ENCODE measurements at regions not wholly inside any gene's neighbourhood (a gene's known extent, or its start where the extent isn't known, plus 50 kb on each side); places are given as distances from the start of the nearest gene placed in this dataset.

GRCh38 chr11:33560729-33561128 lies 139.9 kb downstream of the C11orf91 start:
- ChIA-PET CTCF (no interaction called here), POLR2A (no interaction called here)

GRCh38 chr11:33559567-33559966 lies 141.1 kb downstream of the C11orf91 start:
- CTCF ChIA-PET, result no interaction called here
- POLR2A ChIA-PET, result no interaction called here

DNA sequence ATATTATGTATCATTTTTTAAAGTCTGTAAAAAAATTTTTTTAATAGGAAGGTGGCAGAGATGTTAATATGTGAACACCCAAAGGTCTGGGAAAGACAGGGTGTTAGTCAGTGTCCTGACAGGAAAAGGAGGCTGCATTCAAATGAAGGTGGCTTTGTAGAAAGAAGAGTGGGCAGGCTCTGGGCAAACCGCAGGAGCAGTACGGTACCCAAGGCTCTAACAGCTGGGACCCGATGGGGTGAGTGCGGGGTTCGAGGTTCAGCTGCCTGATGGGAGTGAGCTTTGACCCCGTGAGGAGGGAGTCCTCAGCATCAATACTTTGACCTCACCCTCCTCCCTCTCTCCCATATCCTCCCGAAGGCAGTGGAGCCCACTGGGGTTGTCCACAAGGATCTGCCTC lies 142.5 kb downstream of the C11orf91 start:
- POLR2A ChIA-PET, result no interaction called here
- CTCF ChIA-PET, result no interaction called here

- ChIA-PET POLR2A (no interaction called here), CTCF (no interaction called here)
These were observed 143.4 kb downstream of the C11orf91 start for GRCh38 chr11:33557201-33557600.

DNA sequence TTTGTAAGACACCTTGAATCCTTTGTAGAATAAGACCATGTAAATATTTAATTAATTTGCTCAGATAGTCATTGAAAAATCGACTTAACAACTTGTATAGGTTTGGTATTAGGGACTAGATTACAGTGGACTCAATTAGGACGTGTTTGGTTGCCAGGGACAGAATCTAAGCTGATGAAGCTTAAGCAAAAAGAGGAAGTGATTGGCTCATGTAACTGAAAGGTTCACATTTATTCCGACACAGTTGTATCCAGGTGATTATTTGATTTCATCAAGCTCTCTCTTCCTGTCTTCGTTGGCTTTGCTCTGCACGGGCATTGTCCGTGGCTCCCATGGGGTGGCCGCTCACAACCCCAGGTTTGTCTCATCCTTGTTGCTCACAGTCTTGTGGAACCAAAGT lies 146.4 kb downstream of the C11orf91 start:
- ChIA-PET CTCF (no interaction called here), POLR2A (no interaction called here)

- ChIA-PET POLR2A (no interaction called here), CTCF (no interaction called here)
These were observed 147.1 kb downstream of the C11orf91 start for GRCh38 chr11:33553486-33553885.

GRCh38 chr11:33552756-33553155 lies 147.9 kb downstream of the C11orf91 start:
- ChIA-PET CTCF (no interaction called here), POLR2A (no interaction called here)

- POLR2A ChIA-PET, result no interaction called here
- CTCF ChIA-PET, result no interaction called here
These were observed 149.6 kb downstream of the C11orf91 start for GRCh38 chr11:33551051-33551450.

- POLR2A ChIA-PET, result no interaction called here
These were observed 151.1 kb downstream of the C11orf91 start for GRCh38 chr11:33549483-33549882.

DNA sequence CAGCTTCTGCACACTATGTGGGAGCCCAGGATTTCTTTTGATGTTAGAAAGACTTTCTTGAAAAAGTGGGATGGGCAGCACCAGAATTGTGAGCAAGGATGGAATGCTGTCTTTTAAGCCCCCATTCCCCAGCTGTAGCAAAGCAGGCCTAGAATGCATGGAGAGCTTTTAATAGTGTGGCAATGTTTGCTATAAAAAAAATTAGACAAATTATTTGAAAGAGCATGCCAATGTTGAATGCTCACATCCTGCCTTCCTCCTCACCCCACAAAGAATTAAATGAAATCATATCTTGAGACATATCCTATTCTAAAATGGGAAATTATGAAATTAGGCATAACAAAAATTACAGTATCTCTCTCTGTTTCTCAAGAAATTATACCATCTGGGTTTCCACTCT lies 154.7 kb downstream of the C11orf91 start:
- CTCF ChIA-PET, result no interaction called here
- POLR2A ChIA-PET, result no interaction called here

More at GRCh38 chr11:33549483-33549882, 151.1 kb downstream of the C11orf91 start:
- CTCF ChIA-PET, result no interaction called here

DNA sequence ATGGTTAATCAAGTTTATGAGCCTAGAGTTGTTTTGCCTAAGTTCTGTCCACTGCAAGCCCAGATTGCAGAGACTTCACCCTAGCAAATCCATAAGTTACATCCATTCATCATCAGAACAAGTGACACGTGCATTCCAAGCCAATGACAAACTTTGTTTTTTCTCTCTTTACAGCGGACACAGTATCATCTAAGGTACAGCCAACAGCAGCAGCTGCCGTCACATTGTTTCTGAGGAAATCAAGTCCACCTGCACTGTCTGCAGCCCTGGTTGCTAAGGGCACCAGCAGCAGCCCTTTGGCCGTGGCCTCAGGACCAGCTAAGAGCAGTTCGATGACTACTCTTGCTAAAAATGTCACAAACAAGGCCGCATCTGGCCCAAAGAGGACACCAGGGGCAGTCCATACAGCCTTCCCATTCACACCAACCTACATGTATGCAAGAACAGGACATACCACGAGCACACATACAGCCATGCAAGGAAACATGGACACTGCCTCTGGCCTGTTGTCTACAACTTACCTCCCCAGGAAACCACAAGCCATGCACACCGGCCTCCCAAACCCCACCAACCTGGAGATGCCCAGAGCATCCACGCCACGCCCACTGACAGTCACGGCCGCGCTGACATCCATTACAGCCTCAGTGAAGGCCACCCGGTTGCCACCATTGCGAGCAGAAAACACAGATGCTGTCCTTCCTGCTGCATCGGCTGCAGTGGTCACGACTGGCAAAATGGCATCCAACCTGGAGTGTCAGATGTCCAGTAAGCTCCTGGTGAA lies 155.8 kb downstream of the C11orf91 start:
- ChIA-PET CTCF (no interaction called here), POLR2A (no interaction called here)

DNA sequence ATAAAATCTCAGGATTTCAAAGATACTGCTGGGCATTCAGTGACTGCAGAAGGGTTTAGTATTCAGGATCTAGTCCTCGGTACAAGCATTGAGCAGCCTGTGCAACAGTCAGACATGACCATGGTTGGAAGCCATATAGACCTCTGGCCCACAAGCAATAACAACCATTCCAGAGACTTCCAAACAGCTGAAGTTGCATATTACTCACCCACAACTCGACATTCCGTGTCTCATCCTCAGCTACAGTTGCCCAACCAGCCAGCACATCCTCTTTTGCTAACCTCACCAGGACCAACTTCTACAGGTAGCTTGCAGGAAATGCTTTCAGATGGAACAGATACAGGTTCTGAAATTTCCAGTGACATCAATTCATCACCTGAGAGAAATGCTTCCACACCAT lies 156.8 kb downstream of the C11orf91 start:
- ChIA-PET CTCF (no interaction called here), POLR2A (no interaction called here)

- ChIA-PET POLR2A (no interaction called here), CTCF (no interaction called here)
These were observed 157.7 kb downstream of the C11orf91 start for GRCh38 chr11:33542921-33543320.

DNA sequence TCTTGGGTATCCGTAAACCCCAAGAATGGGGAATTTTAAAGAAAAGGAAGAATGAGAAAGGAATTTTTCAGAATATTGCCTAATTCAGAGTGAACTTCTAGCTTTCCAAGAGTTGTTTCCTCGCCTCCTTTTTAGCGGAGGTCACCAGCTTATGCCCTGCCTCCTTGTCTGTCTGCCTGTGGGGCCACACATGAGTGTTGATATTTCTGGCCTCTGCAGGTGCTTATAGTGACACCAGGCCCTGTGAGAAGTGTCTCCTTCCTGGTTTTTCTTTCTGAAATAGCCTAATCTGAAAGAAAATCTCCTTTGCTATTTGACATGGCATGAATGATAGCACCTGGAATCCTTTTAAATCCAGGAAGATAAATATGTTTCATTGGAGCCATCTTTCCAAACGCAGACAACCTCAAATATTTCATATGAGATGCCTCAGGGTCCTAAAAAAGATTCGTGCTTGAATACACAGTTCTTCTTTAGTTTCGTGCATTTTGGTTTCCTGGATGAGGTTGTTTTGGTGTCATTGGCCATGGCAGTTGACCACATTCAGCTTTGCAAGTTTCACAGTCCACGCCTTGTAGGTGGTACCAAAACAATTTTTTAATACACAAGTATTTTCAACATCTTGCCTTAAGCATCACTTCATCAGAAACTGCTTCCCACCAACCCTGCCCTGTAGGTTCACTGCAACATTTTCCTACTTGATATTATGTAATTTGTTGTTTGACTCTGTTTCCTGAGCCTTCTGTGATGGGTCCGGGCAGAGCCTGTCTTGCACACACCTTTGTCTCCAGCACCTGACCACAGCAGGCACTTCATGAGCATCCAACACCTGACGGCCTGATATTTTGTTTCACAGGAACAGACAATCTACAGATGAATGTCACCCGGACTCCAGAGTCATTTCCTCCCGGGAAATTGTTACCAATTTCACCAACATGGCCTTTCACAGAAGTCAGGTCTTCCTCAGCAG lies 159.4 kb downstream of the C11orf91 start:
- ChIA-PET CTCF (no interaction called here), POLR2A (no interaction called here)

GRCh38 chr11:33540427-33540826 lies 160.2 kb downstream of the C11orf91 start:
- ChIA-PET POLR2A (no interaction called here), CTCF (no interaction called here)

DNA sequence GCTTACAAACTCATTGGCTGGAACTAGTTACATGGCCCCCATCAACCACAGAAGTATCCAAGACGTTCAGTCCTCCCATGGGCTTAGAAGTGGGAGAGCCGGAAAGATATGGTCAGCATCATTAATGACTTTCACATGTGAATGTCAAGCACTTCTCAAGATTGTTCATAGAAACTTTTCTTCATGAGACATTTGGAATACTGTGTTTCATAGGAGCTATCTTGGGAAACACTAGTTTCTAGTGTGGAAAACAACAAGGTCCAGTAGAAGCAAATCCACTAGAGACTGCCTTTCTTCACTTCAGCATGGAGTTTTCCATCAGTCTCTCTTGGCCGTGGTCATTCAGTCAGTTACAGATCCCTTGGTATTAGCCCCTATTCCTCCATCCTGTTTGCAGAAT lies 160.9 kb downstream of the C11orf91 start:
- CTCF ChIA-PET, result no interaction called here
- POLR2A ChIA-PET, result no interaction called here

DNA sequence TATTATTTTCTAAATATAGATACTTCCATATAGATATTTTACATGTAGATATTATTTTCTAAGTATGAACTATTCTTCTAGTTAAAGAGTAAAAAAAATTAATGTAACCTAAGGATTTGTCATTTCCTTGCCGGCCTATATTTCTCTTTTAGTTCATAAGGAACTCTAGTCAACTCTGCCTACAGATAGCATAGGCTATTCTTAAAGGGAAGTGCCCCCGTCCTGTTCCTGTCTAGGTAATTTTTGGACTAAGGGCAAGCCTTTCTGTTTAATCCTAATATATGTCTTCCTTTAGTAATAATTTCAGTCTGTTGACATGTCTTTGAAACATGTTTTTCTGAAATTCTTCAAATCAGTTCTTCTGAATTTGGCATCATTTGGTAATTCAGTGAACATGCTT lies 161.9 kb downstream of the C11orf91 start:
- POLR2A ChIA-PET, result no interaction called here
- CTCF ChIA-PET, result no interaction called here

DNA sequence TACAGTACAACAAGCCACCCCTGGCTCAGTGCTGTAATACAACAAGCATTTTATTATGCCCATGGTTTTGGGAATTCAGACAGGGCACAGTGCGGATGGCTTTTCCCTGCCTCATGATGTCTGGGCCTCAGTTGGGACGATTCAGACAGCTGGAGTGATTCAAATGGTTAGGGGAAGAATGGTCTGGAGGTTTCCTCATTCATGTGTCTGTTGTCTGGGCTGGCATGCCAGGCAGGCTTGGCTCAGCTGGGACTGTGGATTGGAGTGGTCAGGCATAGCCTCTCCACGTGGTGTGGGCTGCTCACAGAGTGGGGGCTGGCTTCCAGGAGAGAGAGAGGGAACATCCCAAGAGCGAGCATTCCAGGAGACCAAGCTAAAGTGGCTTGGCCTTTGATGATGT lies 164.4 kb downstream of the C11orf91 start:
- ChIA-PET POLR2A (no interaction called here), CTCF (no interaction called here)

GRCh38 chr11:33534575-33534974 lies 166.1 kb downstream of the C11orf91 start:
- POLR2A ChIA-PET, result no interaction called here
- CTCF ChIA-PET, result interaction anchor here (0.6 kb wide), 1 partner anchor 9 kb away, joined by 5 read pairs; no protein-coding TSS in a partner anchor

GRCh38 chr11:33533386-33534052 lies 167.1 kb downstream of the C11orf91 start:
- ChIA-PET CTCF (no interaction called here), POLR2A (no interaction called here)

All from activated CD8-positive, alpha-beta memory T cell treated with anti-CD3 and anti-CD28 coated beads for 36 hours (primary cell).